ENCODE measurements at regions not wholly inside any gene's neighbourhood (a gene's known extent, or its start where the extent isn't known, plus 50 kb on each side); places are given as distances from the start of the nearest gene placed in this dataset.

- no peak for DNase-seq (ENCODE audit: low read depth in 4 of 6, low spot score in 6 of 6)
- Histone ChIP-seq H3K27me3 (ENCODE audit: control insufficient read depth, insufficient read depth, low read length) (no peaks in the 10 kb centered on the region), H3K9me3 (ENCODE audit: control insufficient read depth, insufficient read depth, low read length) (peaks cover 3% of the 10 kb centered on the region), H3K36me3 (ENCODE audit: control insufficient read depth, insufficient read depth, low read length) (no peaks in the 10 kb centered on the region), H3K27ac (ENCODE audit: low read depth, low read length) (no peak overlapping the region), H3K4me3 (ENCODE audit: low read depth, low read length) (no peak overlapping the region), H3K4me1 (ENCODE audit: control insufficient read depth, insufficient read depth, low read length) (no peaks in the 10 kb centered on the region)
- 90% methylated on average over 10 of the region's 11 CpGs for WGBS (ENCODE audit: insufficient coverage)
Observed at GRCh38 chr14:76690502-76691105, 70.7 kb upstream of the VASH1 start.

- Histone ChIP-seq H3K36me3 (ENCODE audit: control insufficient read depth, insufficient read depth, low read length) (no peaks in the 10 kb centered on the region), H3K4me1 (ENCODE audit: control insufficient read depth, insufficient read depth, low read length) (no peaks in the 10 kb centered on the region), H3K9me3 (ENCODE audit: control insufficient read depth, insufficient read depth, low read length) (no peaks in the 10 kb centered on the region), H3K27me3 (ENCODE audit: control insufficient read depth, insufficient read depth, low read length) (no peaks in the 10 kb centered on the region), H3K27ac (ENCODE audit: low read depth, low read length) (no peak overlapping the region), H3K4me3 (ENCODE audit: low read depth, low read length) (no peak overlapping the region)
- 86% methylated on average over 5 of the region's 10 CpGs for WGBS (ENCODE audit: insufficient coverage)
- no peak for DNase-seq (ENCODE audit: low read depth in 4 of 6, low spot score in 6 of 6)
Observed at GRCh38 chr14:76694106-76694505, 67.2 kb upstream of the VASH1 start.

GRCh38 chr14:76695263-76695920, 65.9 kb upstream of the VASH1 start:
- Histone ChIP-seq H3K27ac (ENCODE audit: low read depth, low read length) (no peak overlapping the region), H3K27me3 (ENCODE audit: control insufficient read depth, insufficient read depth, low read length) (no peaks in the 10 kb centered on the region), H3K36me3 (ENCODE audit: control insufficient read depth, insufficient read depth, low read length) (no peaks in the 10 kb centered on the region), H3K4me3 (ENCODE audit: low read depth, low read length) (no peak overlapping the region), H3K4me1 (ENCODE audit: control insufficient read depth, insufficient read depth, low read length) (no peaks in the 10 kb centered on the region), H3K9me3 (ENCODE audit: control insufficient read depth, insufficient read depth, low read length) (no peaks in the 10 kb centered on the region)
- DNase-seq (ENCODE audit: low read depth in 4 of 6, low spot score in 6 of 6) = no peak
- 98% methylated on average over 6 of the region's 10 CpGs for WGBS (ENCODE audit: insufficient coverage)

GRCh38 chr14:76696361-76696760, 64.9 kb upstream of the VASH1 start:
- Histone ChIP-seq H3K27me3 (ENCODE audit: control insufficient read depth, insufficient read depth, low read length) (no peaks in the 10 kb centered on the region), H3K36me3 (ENCODE audit: control insufficient read depth, insufficient read depth, low read length) (no peaks in the 10 kb centered on the region), H3K4me1 (ENCODE audit: control insufficient read depth, insufficient read depth, low read length) (no peaks in the 10 kb centered on the region), H3K27ac (ENCODE audit: low read depth, low read length) (no peak overlapping the region), H3K4me3 (ENCODE audit: low read depth, low read length) (no peak overlapping the region), H3K9me3 (ENCODE audit: control insufficient read depth, insufficient read depth, low read length) (no peaks in the 10 kb centered on the region)
- WGBS (ENCODE audit: insufficient coverage) = 85% methylated on average over 3 of the region's 3 CpGs
- no peak for DNase-seq (ENCODE audit: low read depth in 4 of 6, low spot score in 6 of 6)

- H3K4me3 ChIP-seq (ENCODE audit: low read depth, low read length) = no peak overlapping the region
- DNase-seq (ENCODE audit: low read depth in 4 of 6, low spot score in 6 of 6) = no peak
- no peaks in the 10 kb centered on the region for H3K9me3 ChIP-seq (ENCODE audit: control insufficient read depth, insufficient read depth, low read length)
- H3K27me3 ChIP-seq (ENCODE audit: control insufficient read depth, insufficient read depth, low read length) = no peaks in the 10 kb centered on the region
- no peaks in the 10 kb centered on the region for H3K4me1 ChIP-seq (ENCODE audit: control insufficient read depth, insufficient read depth, low read length)
- no peaks in the 10 kb centered on the region for H3K36me3 ChIP-seq (ENCODE audit: control insufficient read depth, insufficient read depth, low read length)
- 95% methylated on average over 5 of the region's 5 CpGs for WGBS (ENCODE audit: insufficient coverage)
- H3K27ac ChIP-seq (ENCODE audit: low read depth, low read length) = no peak overlapping the region
Observed at GRCh38 chr14:76696791-76697190, 64.5 kb upstream of the VASH1 start.

GRCh38 chr14:76697246-76697905, 63.9 kb upstream of the VASH1 start:
- Histone ChIP-seq H3K27ac (ENCODE audit: low read depth, low read length) (no peak overlapping the region), H3K27me3 (ENCODE audit: control insufficient read depth, insufficient read depth, low read length) (no peaks in the 10 kb centered on the region), H3K4me1 (ENCODE audit: control insufficient read depth, insufficient read depth, low read length) (no peaks in the 10 kb centered on the region), H3K4me3 (ENCODE audit: low read depth, low read length) (no peak overlapping the region), H3K36me3 (ENCODE audit: control insufficient read depth, insufficient read depth, low read length) (no peaks in the 10 kb centered on the region), H3K9me3 (ENCODE audit: control insufficient read depth, insufficient read depth, low read length) (no peaks in the 10 kb centered on the region)
- 84% methylated on average over 4 of the region's 5 CpGs for WGBS (ENCODE audit: insufficient coverage)
- no peak for DNase-seq (ENCODE audit: low read depth in 4 of 6, low spot score in 6 of 6)

- no peak for DNase-seq (ENCODE audit: low read depth in 4 of 6, low spot score in 6 of 6)
- H3K9me3 ChIP-seq (ENCODE audit: control insufficient read depth, insufficient read depth, low read length) = no peaks in the 10 kb centered on the region
- no peak overlapping the region for H3K27ac ChIP-seq (ENCODE audit: low read depth, low read length)
- H3K27me3 ChIP-seq (ENCODE audit: control insufficient read depth, insufficient read depth, low read length) = no peaks in the 10 kb centered on the region
- H3K36me3 ChIP-seq (ENCODE audit: control insufficient read depth, insufficient read depth, low read length) = no peaks in the 10 kb centered on the region
- no peak overlapping the region for H3K4me3 ChIP-seq (ENCODE audit: low read depth, low read length)
- WGBS (ENCODE audit: insufficient coverage) = 100% methylated on average over 1 of the region's 4 CpGs
- no peaks in the 10 kb centered on the region for H3K4me1 ChIP-seq (ENCODE audit: control insufficient read depth, insufficient read depth, low read length)
Observed at GRCh38 chr14:76698191-76698590, 63.1 kb upstream of the VASH1 start.

- Histone ChIP-seq H3K27me3 (ENCODE audit: control insufficient read depth, insufficient read depth, low read length) (no peaks in the 10 kb centered on the region), H3K9me3 (ENCODE audit: control insufficient read depth, insufficient read depth, low read length) (no peaks in the 10 kb centered on the region), H3K27ac (ENCODE audit: low read depth, low read length) (no peak overlapping the region), H3K4me1 (ENCODE audit: control insufficient read depth, insufficient read depth, low read length) (no peaks in the 10 kb centered on the region), H3K4me3 (ENCODE audit: low read depth, low read length) (no peak overlapping the region), H3K36me3 (ENCODE audit: control insufficient read depth, insufficient read depth, low read length) (no peaks in the 10 kb centered on the region)
- DNase-seq (ENCODE audit: low read depth in 4 of 6, low spot score in 6 of 6) = no peak
- 100% methylated on average over 1 of the region's 3 CpGs for WGBS (ENCODE audit: insufficient coverage)
Observed at GRCh38 chr14:76698631-76699030, 62.6 kb upstream of the VASH1 start.

GRCh38 chr14:76699209-76699938, 61.9 kb upstream of the VASH1 start:
- Histone ChIP-seq H3K27ac (ENCODE audit: low read depth, low read length) (no peak overlapping the region), H3K9me3 (ENCODE audit: control insufficient read depth, insufficient read depth, low read length) (no peaks in the 10 kb centered on the region), H3K36me3 (ENCODE audit: control insufficient read depth, insufficient read depth, low read length) (no peaks in the 10 kb centered on the region), H3K27me3 (ENCODE audit: control insufficient read depth, insufficient read depth, low read length) (no peaks in the 10 kb centered on the region), H3K4me3 (ENCODE audit: low read depth, low read length) (no peak overlapping the region), H3K4me1 (ENCODE audit: control insufficient read depth, insufficient read depth, low read length) (no peaks in the 10 kb centered on the region)
- 91% methylated on average over 3 of the region's 6 CpGs for WGBS (ENCODE audit: insufficient coverage)
- DNase-seq (ENCODE audit: low read depth in 4 of 6, low spot score in 6 of 6) = no peak
